Transverse colon (tissue), 4 donors: ENCODE measurements at regions not wholly inside any gene's neighbourhood (a gene's known extent, or its start where the extent isn't known, plus 50 kb on each side); places are given as distances from the start of the nearest gene placed in this dataset.
A peak's percentile ranks its signal among the peaks of the same experiment; 100 is the strongest.

ENCODE experiments used
- DNase-seq: peaks from one replicate; pipeline ENCODE4 v3.0.0-alpha.2; 2019
- H3K27ac ChIP-seq, 4 donors: fragments of 200-600 bp; sonication (generic); 2 replicates each; pipeline ENCODE4 v1.5.1; 2016 to 2018; ENCODE audit warnings: inconsistent platforms in 4 of 4
- H3K27me3 ChIP-seq: fragments of 200-600 bp; sonication (generic); 2 replicates; pipeline ENCODE4 v1.5.1; 2017; ENCODE audit warnings: inconsistent platforms
- H3K36me3 ChIP-seq, 4 donors: fragments of 200-600 bp; sonication (generic); 2 replicates each; pipeline ENCODE4 v1.5.1; 2017 to 2019; ENCODE audit warnings: inconsistent platforms in 4 of 4
- H3K4me1 ChIP-seq, 4 donors: fragments of 200-600 bp; sonication (generic); 2 replicates each; pipeline ENCODE4 v1.5.1; 2017 to 2020; ENCODE audit warnings: inconsistent platforms in 4 of 4
- H3K4me3 ChIP-seq, 4 donors: fragments of 200-600 bp; sonication (generic); 1 replicate in 1 of 4; 2 replicates in 3 of 4; pipeline versions ENCODE4 v1.5.1 to v1.6.1; 2017 to 2019; ENCODE audit warnings: inconsistent platforms in 4 of 4
- H3K9me3 ChIP-seq, 2 donors: fragments of 200-600 bp; sonication (generic); 2 replicates each; pipeline ENCODE4 v1.5.1; 2017 to 2019; ENCODE audit warnings: inconsistent platforms in 2 of 2
- CTCF ChIP-seq, 5 experiments: fragments of 200-600 bp in 3 of 5; fragments of 450-650 bp in 2 of 5; sonication (generic) in 3 of 5; IDR thresholded peaks; 1 replicate in 2 of 5; 2 replicates in 3 of 5; pipeline ENCODE4 v1.5.1; 2016 to 2017; ENCODE audit warnings: antibody characterized with exemption in 5 of 5, inconsistent platforms in 3 of 5, mild to moderate bottlenecking in 2 of 5, moderate library complexity in 1 of 5
- EP300 ChIP-seq: sonication (generic); formaldehyde crosslinking; IDR thresholded peaks from one replicate; pipeline ENCODE4 v1.6.1; 2017; ENCODE audit warnings: antibody characterized with exemption, low read depth
- POLR2A ChIP-seq: fragments of 450-650 bp; IDR thresholded peaks from one replicate; pipeline ENCODE4 v1.6.1; 2016; ENCODE audit warnings: antibody characterized with exemption, mild to moderate bottlenecking, moderate library complexity
- POLR2AphosphoS5 ChIP-seq, 3 donors: sonication (generic); formaldehyde crosslinking; IDR thresholded peaks; one replicate each; pipeline ENCODE4 v1.6.1; 2016; ENCODE audit warnings: antibody characterized with exemption in 3 of 3
- WGBS, 2 donors: methylation state at CpG; one replicate each; pipeline ENCODE4 v1.1.5; 2018; ENCODE audit warnings: low coverage in 1 of 2; 5-methylcytosine and 5-hydroxymethylcytosine counted together
- in situ Hi-C, 4 donors: fragments of 200-750 bp; cut with MboI; loops; one replicate each; pipeline versions ENCODE4 v1.15.0 to v1.15.1; 2017; ENCODE audit warnings: low sequenced_read_pairs in 3 of 4, low pct_ligation_motif_present in 1 of 4, low pct_unique_long_range_greater_than_20kb in 1 of 4
- intact Hi-C: fragments of 100-400 bp; cut with DNase I; formaldehyde crosslinking; loops from one replicate; pipeline ENCODE4 v1.15.1; 2023; ENCODE audit warnings: low total_unique reads

- Histone ChIP-seq H3K27ac (no peak overlapping the region), H3K9me3 (no peaks in the 10 kb centered on the region), H3K4me3 (no peak overlapping the region), H3K4me1 (no peaks in the 10 kb centered on the region), H3K36me3 (no peaks in the 10 kb centered on the region), H3K27me3 (no peaks in the 10 kb centered on the region)
- in situ Hi-C loops = no loop called here
- no peak for DNase-seq
- 65 to 81% methylated on average over 3 to 6 of the region's 6 CpGs for WGBS, 2 donors
- intact Hi-C loops = no loop called here
- TF ChIP-seq CTCF (IDR thresholded peaks at IDR 0.05) (peak in 2 of 5 experiments; percentile 8 to 10), POLR2A (no peak)
These were observed 425.7 kb downstream of the LRATD1 start for GRCh38 chr2:15058015-15058720.

GRCh38 chr2:15058721-15059157 lies 426.2 kb downstream of the LRATD1 start:
- Histone ChIP-seq H3K27me3 (no peaks in the 10 kb centered on the region), H3K4me1 (no peaks in the 10 kb centered on the region), H3K9me3 (no peaks in the 10 kb centered on the region), H3K36me3 (no peaks in the 10 kb centered on the region), H3K4me3 (no peak overlapping the region), H3K27ac (no peak overlapping the region)
- intact Hi-C loops (no loop called here), in situ Hi-C loops (no loop called here)
- DNase-seq = no peak
- 74 to 76% methylated on average over 3 of the region's 3 CpGs for WGBS, 2 donors
- no peak for TF ChIP-seq POLR2AphosphoS5 (IDR thresholded peaks at IDR 0.05)
- no peak for TF ChIP-seq POLR2A
- no peak for TF ChIP-seq CTCF (IDR thresholded peaks at IDR 0.05)
- TF ChIP-seq EP300 = no peak

DNA sequence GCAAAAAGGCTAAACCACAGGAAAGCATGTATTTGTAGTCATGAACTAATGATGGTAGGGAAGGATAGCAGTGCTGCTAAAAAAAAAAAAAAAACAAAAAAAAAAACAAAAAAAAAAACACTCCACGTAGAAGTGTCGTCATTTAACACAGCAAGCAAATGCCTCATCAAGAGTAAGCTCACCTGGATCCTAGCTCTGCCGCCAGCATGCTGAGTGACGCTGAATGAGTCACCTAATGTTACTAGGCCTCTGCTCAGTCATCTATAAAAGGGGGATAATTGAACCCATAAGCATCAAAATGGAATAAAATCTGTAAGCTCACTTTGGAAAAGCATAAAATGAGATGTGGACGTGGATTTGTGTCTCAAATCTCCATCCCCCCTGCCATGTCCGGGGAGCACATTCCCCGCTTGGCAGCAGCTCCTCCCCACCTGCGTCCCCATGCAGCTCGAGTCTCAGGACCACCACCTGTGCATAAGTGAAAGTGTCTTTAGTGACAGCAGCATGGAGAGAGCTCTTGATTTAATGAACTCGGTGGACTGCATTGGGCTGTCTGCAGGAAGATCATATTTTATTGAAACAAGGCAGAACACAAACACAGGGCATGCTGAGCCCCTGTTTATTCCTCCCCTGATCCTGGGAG lies 427.5 kb downstream of the LRATD1 start:
- intact Hi-C loops (no loop called here), in situ Hi-C loops (no loop called here)
- no peak overlapping the region for H3K27ac ChIP-seq
- no peak for TF ChIP-seq EP300
- no peak for TF ChIP-seq CTCF (IDR thresholded peaks at IDR 0.05)
- TF ChIP-seq POLR2AphosphoS5 (IDR thresholded peaks at IDR 0.05) = no peak
- no peak for DNase-seq
- no peak overlapping the region for H3K4me3 ChIP-seq
- no peaks in the 10 kb centered on the region for H3K4me1 ChIP-seq
- 67 to 82% methylated on average over 6 to 10 of the region's 10 CpGs for WGBS, 2 donors
- no peaks in the 10 kb centered on the region for H3K36me3 ChIP-seq
- no peaks in the 10 kb centered on the region for H3K9me3 ChIP-seq
- H3K27me3 ChIP-seq = no peaks in the 10 kb centered on the region

DNA sequence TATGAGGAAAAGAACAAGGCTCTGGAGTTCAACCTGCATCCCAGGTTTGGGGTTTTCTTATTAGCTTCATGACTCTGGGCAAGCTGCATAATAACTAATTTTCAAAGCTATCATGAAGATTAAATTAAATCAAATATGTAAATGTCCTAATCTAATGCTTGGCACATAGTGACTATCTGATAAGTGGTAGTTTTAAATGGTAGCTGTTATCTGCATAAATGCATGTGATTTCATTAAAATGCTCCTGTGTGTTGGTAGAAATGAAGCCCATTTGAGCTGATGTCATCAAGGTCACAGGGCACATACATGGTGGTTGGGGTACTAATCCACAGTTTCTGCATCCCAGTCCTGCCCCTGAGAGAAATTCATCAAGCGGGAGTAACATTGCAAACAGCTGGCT lies 428.8 kb downstream of the LRATD1 start:
- Histone ChIP-seq H3K27me3 (no peaks in the 10 kb centered on the region), H3K27ac (no peak overlapping the region), H3K9me3 (no peaks in the 10 kb centered on the region), H3K36me3 (no peaks in the 10 kb centered on the region), H3K4me3 (no peak overlapping the region), H3K4me1 (no peaks in the 10 kb centered on the region)
- intact Hi-C loops = no loop called here
- TF ChIP-seq EP300 (no peak), CTCF (IDR thresholded peaks at IDR 0.05) (no peak), POLR2AphosphoS5 (IDR thresholded peaks at IDR 0.05) (no peak), POLR2A (no peak)
- no peak for DNase-seq
- in situ Hi-C loops = no loop called here
- 93% methylated on average over 1 of the region's 1 CpG; no CpG with 5 or more reads in 1 of the 2 donors for WGBS, 2 donors
